ENCODE measurements at regions not wholly inside any gene's neighbourhood (a gene's known extent, or its start where the extent isn't known, plus 50 kb on each side); places are given as distances from the start of the nearest gene placed in this dataset.

- no peaks in the 10 kb centered on the region for H3K36me3 Mint-ChIP-seq (ENCODE audit: insufficient read depth in 1 of 3, low read depth in 3 of 3)
- Histone ChIP-seq H2AFZ (ENCODE audit: low read length) (no peak overlapping the region), H3K27ac (ENCODE audit: insufficient read length, low read depth, low read length) (no peak overlapping the region), H3K27me3 (ENCODE audit: insufficient read depth, low read length) (no peaks in the 10 kb centered on the region), H3K79me2 (ENCODE audit: insufficient read depth, low read length) (no peaks in the 10 kb centered on the region), H3K9me3 (ENCODE audit: control insufficient read depth, low read depth, low read length) (no peaks in the 10 kb centered on the region), H4K5ac (ENCODE audit: insufficient read length, low read depth, low read length) (no peak overlapping the region), H2BK120ac (ENCODE audit: low read depth, low read length, poor library complexity, severe bottlenecking) (no peak overlapping the region), H3K4ac (ENCODE audit: low read depth, low read length) (no peak overlapping the region), H2BK5ac (ENCODE audit: insufficient read length, low read length) (no peak overlapping the region), H3K23ac (ENCODE audit: insufficient read length, low read depth, low read length) (no peak overlapping the region), H3K14ac (ENCODE audit: insufficient read depth, low read length) (no peak overlapping the region), H3T11ph (ENCODE audit: low read length) (no peak overlapping the region), H2BK15ac (ENCODE audit: low read depth, low read length) (no peak overlapping the region), H3K18ac (ENCODE audit: insufficient read length, low read depth, low read length) (no peak overlapping the region), H4K91ac (ENCODE audit: insufficient read length, low read depth, low read length) (no peak overlapping the region), H3K9ac (ENCODE audit: extremely low read depth, insufficient read length, low read length) (no peak overlapping the region), H3K79me1 (ENCODE audit: insufficient read depth, low read depth, low read length, poor library complexity, severe bottlenecking) (no peaks in the 10 kb centered on the region), H2BK20ac (ENCODE audit: low read depth, low read length, poor library complexity, severe bottlenecking) (no peak overlapping the region), H2BK12ac (ENCODE audit: insufficient read length, low read depth, low read length) (no peak overlapping the region), H2AK5ac (ENCODE audit: insufficient read length, low read length) (no peak overlapping the region), H3K56ac (ENCODE audit: insufficient read length, low read depth, low read length) (no peak overlapping the region), H4K8ac (replicated peaks; ENCODE audit: insufficient read length, low read depth, low read length) (no peak overlapping the region), H3K4me1 (ENCODE audit: insufficient read depth, low read length) (no peaks in the 10 kb centered on the region), H4K20me1 (ENCODE audit: control insufficient read depth, insufficient read depth, insufficient read length) (no peaks in the 10 kb centered on the region), H3K4me2 (ENCODE audit: insufficient read depth, insufficient read length, low read length) (no peak overlapping the region), H3K23me2 (ENCODE audit: insufficient read length, low read depth, low read length, poor library complexity, severe bottlenecking) (no peaks in the 10 kb centered on the region)
- TF ChIP-seq, protein P1, sequence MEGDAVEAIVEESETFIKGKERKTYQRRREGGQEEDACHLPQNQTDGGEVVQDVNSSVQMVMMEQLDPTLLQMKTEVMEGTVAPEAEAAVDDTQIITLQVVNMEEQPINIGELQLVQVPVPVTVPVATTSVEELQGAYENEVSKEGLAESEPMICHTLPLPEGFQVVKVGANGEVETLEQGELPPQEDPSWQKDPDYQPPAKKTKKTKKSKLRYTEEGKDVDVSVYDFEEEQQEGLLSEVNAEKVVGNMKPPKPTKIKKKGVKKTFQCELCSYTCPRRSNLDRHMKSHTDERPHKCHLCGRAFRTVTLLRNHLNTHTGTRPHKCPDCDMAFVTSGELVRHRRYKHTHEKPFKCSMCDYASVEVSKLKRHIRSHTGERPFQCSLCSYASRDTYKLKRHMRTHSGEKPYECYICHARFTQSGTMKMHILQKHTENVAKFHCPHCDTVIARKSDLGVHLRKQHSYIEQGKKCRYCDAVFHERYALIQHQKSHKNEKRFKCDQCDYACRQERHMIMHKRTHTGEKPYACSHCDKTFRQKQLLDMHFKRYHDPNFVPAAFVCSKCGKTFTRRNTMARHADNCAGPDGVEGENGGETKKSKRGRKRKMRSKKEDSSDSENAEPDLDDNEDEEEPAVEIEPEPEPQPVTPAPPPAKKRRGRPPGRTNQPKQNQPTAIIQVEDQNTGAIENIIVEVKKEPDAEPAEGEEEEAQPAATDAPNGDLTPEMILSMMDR (conservative IDR thresholded peaks at IDR 0.05), result no peak
- no CpG with 5 or more reads among the region's 5 CpGs for WGBS (ENCODE audit: extremely low coverage, insufficient read length, low lambda C conversion rate)
- no peak for DNase-seq
- H3K27me3 Mint-ChIP-seq (ENCODE audit: low read depth), result no peaks in the 10 kb centered on the region
- H3K4me3 Mint-ChIP-seq, result no peak overlapping the region
- H3K9me3 Mint-ChIP-seq, result 0 out of 5 replicates have a peak, but pooled peaks cover 0 to 2% of the 10 kb centered on the region in 2 experiments
- no peak overlapping the region for H3K27ac Mint-ChIP-seq
- no peaks in the 10 kb centered on the region for H3K4me1 Mint-ChIP-seq
Measured at GRCh38 chr11:38710262-38710661, 2112.2 kb upstream of the RAG2 start.
